Heart right ventricle (tissue), 16 donors: ENCODE measurements at regions not wholly inside any gene's neighbourhood (a gene's known extent, or its start where the extent isn't known, plus 50 kb on each side); places are given as distances from the start of the nearest gene placed in this dataset.

Source experiments
- ATAC-seq, 8 donors: fragments of 200-7000 bp; cut with Tn5 transposase; one replicate each; pipeline ENCODE4 v1.9.1; 2020; ENCODE audit warnings: mild to moderate bottlenecking in 8 of 8, moderate library complexity in 8 of 8, moderate number of reproducible peaks in 1 of 8
- DNase-seq, 2 donors: peaks; one replicate each; pipeline ENCODE4 v3.0.0-alpha.2; 2020
- H3K27ac ChIP-seq, 10 donors: fragments of 200-600 bp; sonication (generic) in 2 of 10; one replicate each; pipeline versions ENCODE4 v1.5.0 to v1.8.0; 2020 to 2022; ENCODE audit warnings: mild to moderate bottlenecking in 3 of 10
- H3K27me3 ChIP-seq, 7 donors: fragments of 200-600 bp; one replicate each; pipeline ENCODE4 v1.8.0; 2021 to 2022; ENCODE audit warnings: mild to moderate bottlenecking in 2 of 7
- H3K36me3 ChIP-seq, 9 donors: fragments of 200-600 bp; sonication (generic) in 1 of 9; one replicate each; pipeline versions ENCODE4 v1.5.0 to v1.8.0; 2020 to 2022; ENCODE audit warnings: mild to moderate bottlenecking in 2 of 9
- H3K4me1 ChIP-seq, 9 donors: fragments of 200-600 bp; sonication (generic) in 1 of 9; one replicate each; pipeline versions ENCODE4 v1.5.0 to v1.8.0; 2020 to 2022; ENCODE audit warnings: mild to moderate bottlenecking in 4 of 9
- H3K4me3 ChIP-seq, 10 donors: fragments of 200-600 bp; sonication (generic) in 2 of 10; one replicate each; pipeline versions ENCODE4 v1.5.0 to v1.8.0; 2020 to 2022; ENCODE audit warnings: mild to moderate bottlenecking in 7 of 10, moderate library complexity in 2 of 10
- H3K9me3 ChIP-seq, 11 donors: fragments of 200-600 bp in 10 of 11; sonication (generic) in 2 of 11; one replicate each; pipeline versions ENCODE4 v1.5.0 to v1.8.0; 2013 to 2022; ENCODE audit warnings: mild to moderate bottlenecking in 2 of 11, control low read depth in 1 of 11, moderate library complexity in 1 of 11
- WGBS, 2 donors: extraction: QIAGEN DNeasy Blood & Tissue Kit; methylation state at CpG; one replicate each; pipeline ENCODE4 v1.1.7; 2013; ENCODE audit warnings: inconsistent platforms in 1 of 2; 5-methylcytosine and 5-hydroxymethylcytosine counted together
- intact Hi-C, 10 donors: fragments of 100-400 bp; cut with DNase I; formaldehyde crosslinking; loops; one replicate each; pipeline versions ENCODE4 v1.11.1 to v1.14.2; 2022
- TF ChIP-seq, protein P1 (sequence below), 9 donors: fragments of 200-600 bp; sonication (generic) in 2 of 9; IDR thresholded peaks; one replicate each; pipeline versions ENCODE4 v1.5.0 to v1.8.0; 2021 to 2022; ENCODE audit warnings: antibody characterized with exemption in 9 of 9, mild to moderate bottlenecking in 5 of 9, moderate library complexity in 1 of 9
- donor health status: Arrhythmogenic right ventricular cardiomyopathy.
- donor health status: ischemic (EF 13 %, LVEDD 7.1; RV severe dilation, severe dysfunction).
- donor health status: healthy with polysubstance abuse.
- donor health status: DM: no; HTN: yes; CAD: no.
- donor health status: DM: no; HTN: no; CAD: no.
- donor health status: ischemic (EF 25% LVEDD 6.9; RV normal size, moderate dysfunction).
- donor health status: ischemic (EF 25% LVEDD 5.7; RV mildly dilated, moderate dysfunction).
- donor health status: healthy.
- donor health status: DM: yes; HTN: yes; CAD: no.
- donor health status: Ischemic cardiomyopathy.
- donor health status: ischemic (EF 35%, LVEDD 5.7; RV mildly dilated, moderate dysfunction).
- donor health status: nonischemic (EF 11% LVEDD 7.7; RV severe dilation, severe dysfunction).
- donor health status: DM: yes; HTN: yes; CAD: no.
- donor health status: PGD.
- donor health status: ischemic (EF 29% LVEDD 5.4; RV normal size, mild dysfunction).
- donor health status: nonischemic (EF 23%, LVEDD 6.1; RV moderate dilation, normal function).

DNA sequence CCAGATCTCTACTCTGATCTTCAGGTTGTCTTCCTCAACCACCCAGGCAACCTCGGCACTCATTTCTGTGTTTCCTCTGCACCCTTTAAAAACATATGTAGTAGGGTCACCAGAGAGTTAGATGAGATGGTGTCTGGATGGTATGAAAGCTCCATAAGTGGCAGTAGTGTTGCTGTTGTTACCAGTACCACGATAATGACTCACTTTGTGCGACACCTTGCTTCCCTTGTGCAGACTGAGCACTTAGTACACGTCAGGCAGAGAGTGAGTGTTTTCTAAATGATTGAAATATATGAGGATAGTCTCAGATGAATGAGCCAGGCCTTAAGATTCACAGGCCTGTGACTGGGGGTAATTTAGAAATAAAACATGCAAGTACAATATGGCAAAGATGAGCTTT lies 188.7 kb downstream of the MAF start:
- ATAC-seq (no peak), DNase-seq (no peak)
- H3K27me3 ChIP-seq, result no peaks in the 10 kb centered on the region
- no peaks in the 10 kb centered on the region for H3K9me3 ChIP-seq
- H3K27ac ChIP-seq, result no peak overlapping the region
- intact Hi-C loops, result no loop called here
- no peak overlapping the region for H3K4me3 ChIP-seq
- TF ChIP-seq, protein P1, sequence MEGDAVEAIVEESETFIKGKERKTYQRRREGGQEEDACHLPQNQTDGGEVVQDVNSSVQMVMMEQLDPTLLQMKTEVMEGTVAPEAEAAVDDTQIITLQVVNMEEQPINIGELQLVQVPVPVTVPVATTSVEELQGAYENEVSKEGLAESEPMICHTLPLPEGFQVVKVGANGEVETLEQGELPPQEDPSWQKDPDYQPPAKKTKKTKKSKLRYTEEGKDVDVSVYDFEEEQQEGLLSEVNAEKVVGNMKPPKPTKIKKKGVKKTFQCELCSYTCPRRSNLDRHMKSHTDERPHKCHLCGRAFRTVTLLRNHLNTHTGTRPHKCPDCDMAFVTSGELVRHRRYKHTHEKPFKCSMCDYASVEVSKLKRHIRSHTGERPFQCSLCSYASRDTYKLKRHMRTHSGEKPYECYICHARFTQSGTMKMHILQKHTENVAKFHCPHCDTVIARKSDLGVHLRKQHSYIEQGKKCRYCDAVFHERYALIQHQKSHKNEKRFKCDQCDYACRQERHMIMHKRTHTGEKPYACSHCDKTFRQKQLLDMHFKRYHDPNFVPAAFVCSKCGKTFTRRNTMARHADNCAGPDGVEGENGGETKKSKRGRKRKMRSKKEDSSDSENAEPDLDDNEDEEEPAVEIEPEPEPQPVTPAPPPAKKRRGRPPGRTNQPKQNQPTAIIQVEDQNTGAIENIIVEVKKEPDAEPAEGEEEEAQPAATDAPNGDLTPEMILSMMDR (IDR thresholded peaks at IDR 0.05), result no peak
- H3K36me3 ChIP-seq, result no peaks in the 10 kb centered on the region
- H3K4me1 ChIP-seq, result peaks cover 0 to 21% (median 0%) of the 10 kb centered on the region in 9 donors
- 87 to 98% methylated on average over 4 of the region's 4 CpGs for WGBS, 2 donors

DNA sequence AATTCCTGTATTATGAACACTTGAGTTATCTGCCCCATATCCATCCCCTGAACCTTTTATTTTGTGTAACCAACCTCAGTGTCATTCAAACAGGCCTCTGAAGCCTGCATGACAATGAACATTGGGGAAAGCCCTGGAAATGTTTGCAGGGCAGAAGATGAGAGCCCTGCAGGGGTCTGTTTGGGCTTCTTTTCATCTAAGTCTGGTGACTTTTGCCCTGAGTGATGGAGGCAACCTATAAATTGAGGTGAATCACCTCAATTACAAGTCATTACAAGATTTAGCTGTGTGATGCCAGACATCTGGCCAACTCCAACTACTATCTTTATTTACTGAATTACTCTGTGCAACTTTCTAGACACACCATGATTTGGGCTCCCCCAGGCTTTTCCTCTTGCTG lies 189.2 kb downstream of the MAF start:
- Histone ChIP-seq H3K4me1 (peaks cover 0 to 17% (median 0%) of the 10 kb centered on the region in 9 donors), H3K27me3 (peaks cover 0 to 4% (median 0%) of the 10 kb centered on the region in 7 donors), H3K4me3 (no peak overlapping the region), H3K36me3 (no peaks in the 10 kb centered on the region), H3K27ac (no peak overlapping the region), H3K9me3 (peaks cover 0 to 1% (median 0%) of the 10 kb centered on the region in 11 donors)
- intact Hi-C loops, result no loop called here
- DNase-seq (no peak), ATAC-seq (no peak)
- TF ChIP-seq, protein P1 (IDR thresholded peaks at IDR 0.05), result no peak

DNA sequence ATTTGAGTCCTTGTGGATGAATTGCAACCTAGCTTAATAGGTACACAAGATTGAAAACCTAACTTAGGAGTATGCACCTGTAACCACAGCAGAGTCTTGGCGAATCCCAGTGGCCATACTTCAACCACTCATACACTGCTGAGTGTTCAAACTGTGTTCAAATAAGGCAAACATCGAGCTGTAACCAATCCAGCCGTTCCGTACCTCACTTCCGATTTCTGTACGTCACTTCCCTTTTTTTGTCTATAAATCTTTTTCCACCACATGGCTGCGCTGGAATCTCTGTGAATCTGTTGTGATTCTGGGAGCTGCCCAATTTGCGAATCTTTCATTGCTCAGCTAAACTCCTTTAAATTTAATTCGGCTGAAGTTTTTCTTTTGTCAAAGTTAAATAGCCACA lies 190.6 kb downstream of the MAF start:
- H3K27me3 ChIP-seq, result peaks cover 0 to 10% (median 0%) of the 10 kb centered on the region in 7 donors
- 86 to 91% methylated on average over 9 of the region's 9 CpGs for WGBS, 2 donors
- intact Hi-C loops, result no loop called here
- no peaks in the 10 kb centered on the region for H3K36me3 ChIP-seq
- no peak overlapping the region for H3K4me3 ChIP-seq
- peaks cover 0 to 9% (median 0%) of the 10 kb centered on the region in 11 donors for H3K9me3 ChIP-seq
- ATAC-seq, result no peak
- TF ChIP-seq, protein P1 (IDR thresholded peaks at IDR 0.05), result no peak
- DNase-seq, result no peak
- peaks cover 0 to 7% (median 0%) of the 10 kb centered on the region in 9 donors for H3K4me1 ChIP-seq
- H3K27ac ChIP-seq, result no peak overlapping the region

DNA sequence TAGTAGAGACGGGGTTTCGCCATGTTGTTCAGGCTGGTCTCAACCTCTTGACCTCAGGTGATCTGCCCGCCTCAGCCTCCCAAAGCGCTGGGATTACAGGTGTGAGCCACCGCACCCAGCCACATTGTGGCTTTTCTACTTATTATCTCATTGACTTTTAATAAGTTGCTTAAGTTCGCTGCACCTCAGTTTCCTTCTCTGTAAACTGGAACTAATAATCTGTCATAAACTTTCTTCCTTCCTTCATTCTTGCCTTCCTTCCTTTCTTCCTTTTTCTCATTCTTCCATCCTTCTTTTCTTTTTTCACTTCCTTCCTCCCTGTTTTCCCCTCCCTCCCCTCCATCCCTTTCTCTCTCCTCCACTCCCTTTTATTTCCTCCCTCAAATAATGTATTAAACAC lies 192.2 kb downstream of the MAF start:
- peaks cover 0 to 7% (median 0%) of the 10 kb centered on the region in 9 donors for H3K4me1 ChIP-seq
- H3K4me3 ChIP-seq, result no peak overlapping the region
- TF ChIP-seq, protein P1 (IDR thresholded peaks at IDR 0.05), result no peak
- 94 to 95% methylated on average over 6 of the region's 6 CpGs for WGBS, 2 donors
- intact Hi-C loops, result no loop called here
- ATAC-seq, result no peak
- peaks cover 0 to 9% (median 0%) of the 10 kb centered on the region in 11 donors for H3K9me3 ChIP-seq
- H3K27me3 ChIP-seq, result peaks cover 0 to 10% (median 0%) of the 10 kb centered on the region in 7 donors
- no peak for DNase-seq
- H3K27ac ChIP-seq, result no peak overlapping the region
- H3K36me3 ChIP-seq, result no peaks in the 10 kb centered on the region
